Endothelial cell of umbilical vein (primary cell): ENCODE measurements at regions not wholly inside any gene's neighbourhood (a gene's known extent, or its start where the extent isn't known, plus 50 kb on each side); places are given as distances from the start of the nearest gene placed in this dataset.

Experiments used
- BruUV-seq: library from RNA; stranded (reverse); fragments of 400-500 nt; replicated peaks from 2 replicates; lab custom pipeline; 2021; lab: Mats Ljungman, UMichigan
- CTCF ChIA-PET: fragments of 300-600, 350-600 bp; sonication (Branson Sonifier 250); formaldehyde crosslinking; loops from one replicate; lab custom pipeline; 2021; ENCODE audit warnings: antibody characterized with exemption, inconsistent platforms; lab: Charles Lee
- POLR2A ChIA-PET: fragments of 300-600, 350-600 bp; sonication (Branson Sonifier 250); formaldehyde crosslinking; loops from one replicate; lab custom pipeline; 2021; ENCODE audit warnings: antibody characterized with exemption, inconsistent platforms; lab: Charles Lee
- DNase-seq: peaks from one replicate; pipeline ENCODE4 v3.0.0-alpha.2; 2011; ENCODE audit warnings: low read depth, low spot score
- FAIRE-seq: peaks from 2 replicates; lab custom pipeline; 2011; peaks lifted over from hg19 to GRCh38; lab: Jason Lieb, UNC
- H2AFZ ChIP-seq: 2 replicates; pipeline ENCODE4 v1.6.0; 2012; ENCODE audit warnings: low read depth, low read length, control low read depth, inconsistent platforms
- H3K27ac ChIP-seq: 2 replicates; pipeline ENCODE4 v1.5.1; 2011; ENCODE audit warnings: low read depth, mild to moderate bottlenecking, control low read depth, low read length, moderate library complexity; ENCODE audit not compliant: insufficient read depth
- H3K27me3 ChIP-seq, 2 experiments: 2 replicates each; pipeline versions ENCODE4 v1.6.0 to v1.6.1; 2011; ENCODE audit warnings: low read length in 2 of 2, mixed read lengths in 1 of 2; ENCODE audit not compliant: control insufficient read depth in 2 of 2, insufficient read depth in 2 of 2
- H3K36me3 ChIP-seq, 2 experiments: 2 replicates in 1 of 2; 3 replicates in 1 of 2; pipeline ENCODE4 v1.5.1; 2011; ENCODE audit warnings: low read length in 2 of 2, mild to moderate bottlenecking in 1 of 2, moderate library complexity in 1 of 2; ENCODE audit not compliant: control insufficient read depth in 2 of 2, insufficient read depth in 2 of 2; ENCODE audit errors: extremely low read depth in 1 of 2
- H3K4me1 ChIP-seq: 3 replicates; pipeline ENCODE4 v1.5.1; 2011; ENCODE audit warnings: mild to moderate bottlenecking, low read length; ENCODE audit not compliant: control insufficient read depth, insufficient read depth; ENCODE audit errors: extremely low read depth
- H3K4me2 ChIP-seq: 2 replicates; pipeline ENCODE4 v1.6.1; 2011; ENCODE audit warnings: low read length, control low read depth, mixed read lengths; ENCODE audit not compliant: insufficient read depth
- H3K4me3 ChIP-seq, 3 experiments: fragments of 200-600 bp in 1 of 3; sonication (generic), shearing (Covaris generic) in 1 of 3; replicated peaks in 1 of 3; 2 replicates each; pipeline ENCODE4 v1.5.1; 2011 to 2016; ENCODE audit warnings: control low read depth in 3 of 3, low read length in 3 of 3, mild to moderate bottlenecking in 2 of 3, inconsistent platforms in 1 of 3, low read depth in 1 of 3, moderate library complexity in 1 of 3; ENCODE audit not compliant: insufficient read depth in 1 of 3
- H3K79me2 ChIP-seq: 2 replicates; pipeline ENCODE4 v1.6.0; 2012; ENCODE audit warnings: low read length, inconsistent platforms; ENCODE audit not compliant: control insufficient read depth, insufficient read depth
- H3K9ac ChIP-seq: replicated peaks from 2 replicates; pipeline ENCODE3; 2011; ENCODE audit warnings: low read length, control low read depth; ENCODE audit not compliant: insufficient read depth; ENCODE audit errors: extremely low read depth
- H3K9me1 ChIP-seq: replicated peaks from 3 replicates; pipeline ENCODE4 v1.6.0; 2011; ENCODE audit warnings: mild to moderate bottlenecking, low read length; ENCODE audit not compliant: control insufficient read depth, insufficient read depth; ENCODE audit errors: extremely low read depth
- H3K9me3 ChIP-seq: replicated peaks from 2 replicates; pipeline ENCODE4 v1.5.1; 2012; ENCODE audit warnings: low read length, inconsistent platforms; ENCODE audit not compliant: control insufficient read depth, insufficient read depth
- H4K20me1 ChIP-seq: replicated peaks from 2 replicates; pipeline ENCODE3; 2011; ENCODE audit warnings: mild to moderate bottlenecking, low read length; ENCODE audit not compliant: control insufficient read depth, insufficient read depth; ENCODE audit errors: extremely low read depth
- EZH2 ChIP-seq: IDR thresholded peaks from 2 replicates; pipeline ENCODE4 v1.6.1; 2012; ENCODE audit warnings: borderline replicate concordance, low read depth, mild to moderate bottlenecking, moderate library complexity, low read length, inconsistent platforms; ENCODE audit not compliant: severe bottlenecking
- FOS ChIP-seq: IDR thresholded peaks from 2 replicates; pipeline ENCODE4 v1.6.1; 2011; ENCODE audit warnings: mild to moderate bottlenecking, low read length, moderate library complexity, borderline replicate concordance; ENCODE audit not compliant: insufficient read depth
- GATA2 ChIP-seq: IDR thresholded peaks from 2 replicates; pipeline ENCODE4 v1.7.0; 2011; ENCODE audit warnings: low read depth, mild to moderate bottlenecking, moderate library complexity, mixed read lengths, low read length; ENCODE audit not compliant: insufficient read length, insufficient read depth
- JUN ChIP-seq: IDR thresholded peaks from 2 replicates; pipeline ENCODE4 v1.6.1; 2011; ENCODE audit warnings: borderline replicate concordance, low read depth; ENCODE audit not compliant: insufficient read length, insufficient read depth
- MAX ChIP-seq: IDR thresholded peaks from 2 replicates; pipeline ENCODE4 v1.6.1; 2011; ENCODE audit not compliant: insufficient read depth, insufficient read length
- MYC ChIP-seq: IDR thresholded peaks from one replicate; pipeline ENCODE4 v1.6.1; 2011; ENCODE audit warnings: mild to moderate bottlenecking, low read depth, low read length
- POLR2A ChIP-seq: IDR thresholded peaks from 2 replicates; pipeline ENCODE4 v1.6.1; 2012; ENCODE audit warnings: low read depth, mild to moderate bottlenecking, control low read depth, low read length
- POLR2AphosphoS5 ChIP-seq: IDR thresholded peaks from 2 replicates; pipeline ENCODE4 v1.6.1; 2012; ENCODE audit warnings: low read depth, mild to moderate bottlenecking, control low read depth, low read length, moderate library complexity; ENCODE audit not compliant: insufficient read depth
- dilution Hi-C: fragments of 300-500 bp; cut with MboI; formaldehyde crosslinking; loops from one replicate; pipeline ENCODE4 v1.15.0; 2019; ENCODE audit warnings: low sequenced_read_pairs; ENCODE audit not compliant: extremely low pct_ligation_motif_present
- intact Hi-C: fragments of 100-400 bp; cut with micrococcal nuclease; formaldehyde crosslinking; loops from one replicate; pipeline ENCODE4 v1.10.0; 2022
- TF ChIP-seq, protein P1 (sequence below), 2 donors: IDR thresholded peaks; 1 replicate in 1 of 2; 2 replicates in 1 of 2; pipeline ENCODE4 v1.5.1; 2011; ENCODE audit warnings: low read length in 2 of 2, mild to moderate bottlenecking in 2 of 2, moderate library complexity in 2 of 2, control low read depth in 1 of 2, inconsistent platforms in 1 of 2, low read depth in 1 of 2; ENCODE audit not compliant: insufficient read depth in 1 of 2; ENCODE audit errors: extremely low read depth in 1 of 2

GRCh38 chr12:83932011-83932410 is 980.6 kb downstream of the SLC6A15 start:
- Histone ChIP-seq H3K36me3 (no peaks in the 10 kb centered on the region), H3K4me3 (no peak overlapping the region), H3K79me2 (no peaks in the 10 kb centered on the region), H4K20me1 (no peaks in the 10 kb centered on the region), H3K4me1 (no peaks in the 10 kb centered on the region), H2AFZ (no peak overlapping the region), H3K27ac (no peak overlapping the region), H3K27me3 (no peaks in the 10 kb centered on the region), H3K4me2 (no peak overlapping the region), H3K9ac (no peak overlapping the region), H3K9me1 (no peaks in the 10 kb centered on the region), H3K9me3 (no peaks in the 10 kb centered on the region)
- BruUV-seq: no TSS peak
- FAIRE-seq: no peak
- ChIA-PET CTCF (no interaction called here), POLR2A (no interaction called here)
- TF ChIP-seq GATA2: no peak
- no peak for TF ChIP-seq POLR2A
- no peak for TF ChIP-seq POLR2AphosphoS5
- TF ChIP-seq FOS: no peak
- TF ChIP-seq, protein P1, sequence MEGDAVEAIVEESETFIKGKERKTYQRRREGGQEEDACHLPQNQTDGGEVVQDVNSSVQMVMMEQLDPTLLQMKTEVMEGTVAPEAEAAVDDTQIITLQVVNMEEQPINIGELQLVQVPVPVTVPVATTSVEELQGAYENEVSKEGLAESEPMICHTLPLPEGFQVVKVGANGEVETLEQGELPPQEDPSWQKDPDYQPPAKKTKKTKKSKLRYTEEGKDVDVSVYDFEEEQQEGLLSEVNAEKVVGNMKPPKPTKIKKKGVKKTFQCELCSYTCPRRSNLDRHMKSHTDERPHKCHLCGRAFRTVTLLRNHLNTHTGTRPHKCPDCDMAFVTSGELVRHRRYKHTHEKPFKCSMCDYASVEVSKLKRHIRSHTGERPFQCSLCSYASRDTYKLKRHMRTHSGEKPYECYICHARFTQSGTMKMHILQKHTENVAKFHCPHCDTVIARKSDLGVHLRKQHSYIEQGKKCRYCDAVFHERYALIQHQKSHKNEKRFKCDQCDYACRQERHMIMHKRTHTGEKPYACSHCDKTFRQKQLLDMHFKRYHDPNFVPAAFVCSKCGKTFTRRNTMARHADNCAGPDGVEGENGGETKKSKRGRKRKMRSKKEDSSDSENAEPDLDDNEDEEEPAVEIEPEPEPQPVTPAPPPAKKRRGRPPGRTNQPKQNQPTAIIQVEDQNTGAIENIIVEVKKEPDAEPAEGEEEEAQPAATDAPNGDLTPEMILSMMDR (IDR thresholded peaks at IDR 0.05; ENCODE audit: extremely low read depth in 1 of 2, insufficient read depth in 1 of 2, low read depth in 1 of 2, low read length in 2 of 2): no peak
- no peak for TF ChIP-seq EZH2
- no peak for TF ChIP-seq MAX
- TF ChIP-seq JUN: no peak
- no peak for TF ChIP-seq MYC
- DNase-seq: no peak
- dilution Hi-C loops: no loop called here
- intact Hi-C loops: no loop called here
